NK-92 treated with Interleukin-12 subunit alpha and Interleukin-12 subunit beta, amount 100 ng/mL, for 24 hours (cell line): ENCODE measurements at regions not wholly inside any gene's neighbourhood (a gene's known extent, or its start where the extent isn't known, plus 50 kb on each side); places are given as distances from the start of the nearest gene placed in this dataset.
"Not testable (repeated sequence)": the region's sequence is repeated elsewhere in the genome, so short reads cannot be mapped to it uniquely, and the experiment has no call there.

Experiments used
- DNase-seq: peaks from one replicate; lab custom pipeline; 2025; lab: John Stamatoyannopoulos, UW

DNA sequence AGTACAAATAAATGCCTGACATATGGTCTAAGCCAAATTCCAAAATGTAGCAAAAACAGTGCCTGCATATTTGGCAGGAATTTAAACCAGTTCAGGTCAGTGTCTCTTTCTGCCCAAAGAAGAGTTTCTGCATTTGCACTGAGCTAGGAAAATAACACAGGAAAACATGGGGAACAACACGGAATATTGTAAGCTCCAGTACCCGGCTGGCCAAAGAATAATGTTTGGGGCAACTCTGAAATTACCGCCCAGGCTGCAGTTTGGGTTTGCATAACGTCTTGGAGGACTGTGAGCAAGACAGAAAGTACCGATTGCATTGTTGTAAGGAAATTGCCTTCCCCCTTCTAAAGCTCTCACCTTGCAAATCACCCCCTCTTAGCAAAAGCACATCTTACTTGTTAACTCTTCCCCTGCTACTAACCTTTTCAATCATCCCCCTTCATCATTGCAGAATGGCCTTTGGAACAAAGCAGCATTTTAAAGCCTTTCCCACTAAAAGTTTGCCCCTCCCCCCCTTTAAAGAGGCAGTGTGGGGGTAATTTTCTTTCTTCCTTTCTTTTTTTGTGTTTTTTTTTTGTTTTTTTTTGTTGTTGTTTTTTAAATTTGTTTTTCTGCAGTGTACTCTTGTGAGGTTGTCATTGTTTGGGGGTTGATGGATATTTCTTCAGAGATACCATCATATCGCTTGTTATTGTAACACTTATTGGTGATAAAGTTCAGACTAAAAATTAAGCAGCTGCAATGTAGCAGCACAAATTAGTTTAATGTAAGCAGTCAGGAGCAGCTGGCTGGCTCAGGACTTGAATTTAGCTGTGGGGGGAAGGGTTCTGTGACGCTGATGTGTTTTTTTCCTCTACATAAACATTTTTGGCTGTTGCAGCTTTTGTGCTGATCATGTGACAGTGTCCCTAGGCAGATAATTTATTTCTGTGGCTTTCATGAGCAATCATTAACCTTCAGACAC lies 100.0 kb upstream of the CITED2 start:
- no peak for DNase-seq

DNA sequence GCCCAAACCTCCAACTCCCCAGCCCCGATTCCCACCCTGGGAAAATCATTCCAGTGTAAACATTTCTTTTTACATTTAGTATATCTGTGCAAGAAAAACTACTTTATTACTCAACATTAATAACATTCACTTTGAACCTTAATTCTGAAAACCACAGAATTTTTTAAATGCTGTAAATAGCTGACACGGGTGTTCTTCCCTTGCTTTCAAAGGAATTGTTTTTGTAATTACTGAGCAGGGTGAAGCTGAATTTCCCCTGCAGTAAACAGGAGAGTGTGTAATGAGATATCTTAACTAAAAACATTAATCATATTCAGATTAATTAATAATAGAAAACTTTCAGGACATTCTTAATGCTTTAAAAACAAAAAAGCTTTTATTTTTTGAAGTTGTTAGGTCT lies 99.3 kb upstream of the CITED2 start:
- DNase-seq = no peak

DNA sequence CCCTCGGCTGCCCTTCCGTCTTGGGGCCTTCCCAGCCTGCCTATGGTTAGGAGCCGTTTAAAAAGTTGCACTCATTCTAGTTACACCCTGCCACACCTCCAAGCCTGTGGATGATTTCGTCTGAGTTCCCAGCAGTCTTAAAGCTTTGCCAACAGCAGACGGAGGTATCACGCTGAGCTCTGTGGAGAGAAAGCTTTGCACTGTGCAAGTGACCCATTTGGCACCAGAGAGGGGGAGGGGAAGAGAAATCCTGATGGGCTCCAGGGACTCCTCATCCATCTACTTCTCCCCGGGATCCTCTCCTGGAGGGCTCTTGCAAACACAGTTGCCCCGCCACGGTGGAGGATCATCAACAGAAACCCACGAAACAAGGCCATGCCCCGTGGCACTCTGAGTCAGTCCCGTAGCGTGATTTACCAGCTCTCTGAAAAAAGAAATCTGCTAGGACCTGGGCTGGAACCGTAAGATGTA lies 98.8 kb upstream of the CITED2 start:
- DNase-seq = no peak

DNA sequence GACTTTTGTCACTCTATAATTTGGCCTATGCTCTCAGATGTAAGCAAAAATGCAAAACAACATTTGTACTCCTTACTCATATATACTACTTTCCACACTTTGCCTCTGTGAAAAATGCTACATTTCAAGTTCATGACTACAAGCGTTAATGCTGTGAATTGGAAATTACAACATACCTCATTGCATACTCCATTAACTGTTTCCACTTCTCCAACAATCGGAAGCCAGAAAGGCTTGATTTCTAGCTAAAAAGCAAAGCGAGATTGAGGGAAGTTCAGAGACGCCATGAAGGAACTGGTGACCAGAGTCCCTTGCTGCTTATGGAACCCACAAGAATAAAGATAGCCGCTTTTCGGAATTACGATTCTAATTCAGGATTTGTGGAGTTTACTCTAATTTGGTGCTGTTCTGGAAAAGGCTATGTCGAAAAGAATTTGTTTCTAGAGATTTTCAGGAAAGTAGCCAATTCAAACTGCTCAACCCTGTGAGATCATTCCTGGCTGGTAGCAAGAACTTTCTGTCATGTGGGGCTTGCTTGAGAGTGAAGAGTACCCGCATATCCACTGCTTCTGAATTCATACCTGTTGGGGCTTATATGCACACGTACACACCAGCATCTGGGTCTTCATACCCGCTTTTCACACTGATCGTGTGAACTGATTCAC lies 98.0 kb upstream of the CITED2 start:
- DNase-seq = no peak

DNA sequence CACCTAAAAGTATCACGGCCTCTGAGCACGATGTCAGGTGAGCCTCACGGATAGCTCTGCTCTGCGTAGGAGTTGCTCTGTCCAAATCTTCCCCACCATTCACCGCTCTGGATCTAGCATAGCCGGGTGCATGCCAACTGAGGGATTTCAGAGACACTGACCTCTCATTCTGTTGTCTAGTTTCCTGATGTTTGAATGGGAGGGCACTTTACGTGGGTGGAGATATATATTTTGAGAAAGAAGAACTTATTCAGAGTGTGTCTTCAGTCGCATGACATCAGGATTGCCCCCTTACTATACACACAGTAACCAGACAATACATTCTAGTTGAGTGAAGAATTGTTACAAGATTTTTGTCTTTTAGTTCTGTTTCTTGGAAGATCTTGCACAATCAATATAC lies 96.5 kb upstream of the CITED2 start:
- no peak for DNase-seq

DNA sequence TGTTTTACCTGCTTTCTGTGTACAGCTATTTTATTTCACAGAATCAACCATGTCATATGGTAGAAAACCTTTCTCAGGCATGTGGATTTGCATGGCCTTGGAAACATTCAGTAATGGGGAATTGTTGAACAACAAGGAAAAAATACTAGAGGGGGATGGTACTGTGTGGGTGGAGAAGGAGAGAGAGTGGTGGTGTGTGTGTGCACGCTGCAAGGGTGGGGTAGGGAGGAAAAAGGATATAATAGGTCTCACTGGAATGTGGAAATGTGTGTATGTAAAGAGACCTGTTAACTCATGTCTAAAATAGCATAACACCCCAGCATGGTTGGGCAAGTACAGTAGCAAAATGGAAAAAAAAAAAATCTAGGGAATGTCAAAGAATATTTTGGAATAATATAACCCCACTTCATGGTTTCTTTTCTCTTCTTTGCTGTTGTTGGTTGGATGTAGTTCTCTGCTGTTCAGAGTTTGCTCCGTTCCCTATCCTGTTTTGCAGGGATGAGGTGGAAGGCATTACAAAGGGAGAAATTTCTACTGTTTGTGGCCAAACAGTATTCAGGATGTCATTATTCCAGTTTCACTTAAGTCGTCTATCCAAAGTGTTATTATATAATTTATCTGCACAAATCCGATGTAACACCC lies 93.9 kb upstream of the CITED2 start:
- DNase-seq = no peak

DNA sequence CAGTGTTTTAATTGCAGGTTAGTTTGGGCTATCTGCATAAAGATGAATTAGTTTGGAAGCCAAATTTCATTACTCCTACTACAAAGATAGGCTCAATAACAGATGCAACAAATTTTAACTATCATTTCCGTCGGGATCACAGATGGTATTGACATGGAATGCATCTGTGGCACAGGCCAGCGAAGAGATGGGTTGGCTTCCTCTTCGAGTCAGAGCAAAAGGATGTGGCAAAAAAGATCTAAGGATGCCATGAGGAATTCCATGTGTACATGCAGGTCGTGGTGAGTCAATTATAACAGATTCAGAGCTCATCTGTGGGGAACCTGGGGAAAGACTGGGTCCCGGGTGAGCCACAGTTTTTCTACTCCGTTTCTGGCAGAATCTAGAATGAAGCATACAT lies 83.0 kb upstream of the CITED2 start:
- DNase-seq = no peak

DNA sequence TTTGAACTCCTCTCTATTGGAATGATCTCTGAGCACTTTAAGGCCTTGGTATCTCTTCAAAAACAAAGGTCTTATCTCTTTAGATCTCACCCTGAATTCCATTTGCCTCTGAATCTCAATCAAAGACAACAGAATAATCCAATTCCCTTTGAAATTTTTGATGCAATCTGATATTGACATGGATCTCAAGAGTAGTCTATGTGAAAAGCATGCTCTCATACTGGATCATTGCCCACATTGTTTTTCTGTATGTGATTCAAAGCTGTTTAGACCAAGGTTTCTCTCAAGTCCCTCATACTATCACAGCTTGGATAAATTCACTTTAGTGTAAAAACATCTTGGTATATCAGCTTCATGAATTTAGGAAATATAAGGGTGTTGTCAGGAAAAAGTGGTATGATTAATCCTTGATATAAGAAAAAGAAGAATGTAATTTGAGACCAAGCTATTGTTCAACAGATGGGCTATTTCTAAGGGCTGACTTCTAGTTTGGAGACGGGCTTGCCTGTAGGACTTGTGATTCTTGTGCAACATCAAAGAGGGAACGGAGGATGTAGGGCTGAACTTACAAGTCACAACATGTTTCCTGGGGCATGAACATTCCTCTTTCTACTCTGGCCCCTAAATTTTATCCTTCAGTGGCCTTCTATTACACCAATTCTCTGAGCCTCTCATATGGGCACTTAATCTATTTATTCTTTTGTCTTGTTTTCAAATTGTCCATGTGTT lies 77.9 kb upstream of the CITED2 start:
- no peak for DNase-seq

DNA sequence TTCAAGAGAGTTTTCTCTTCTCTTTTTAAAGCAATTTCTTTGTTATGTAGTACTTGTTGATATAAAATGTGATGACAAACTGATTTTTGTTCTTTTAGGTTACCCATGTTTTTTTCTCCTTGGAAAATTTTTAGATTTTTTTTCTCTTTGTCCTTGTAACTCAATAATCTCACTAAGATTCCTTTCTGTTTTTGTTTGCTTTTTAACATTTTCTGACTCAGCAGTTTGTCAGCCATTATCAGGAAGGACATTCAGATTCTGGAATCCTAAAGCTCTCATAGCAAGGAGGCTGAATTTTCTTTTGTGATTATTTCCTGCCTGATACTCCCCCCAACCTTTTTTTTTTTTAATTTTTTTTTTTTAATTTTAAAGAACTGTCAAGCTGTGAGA lies 75.2 kb upstream of the CITED2 start:
- no peak for DNase-seq

DNA sequence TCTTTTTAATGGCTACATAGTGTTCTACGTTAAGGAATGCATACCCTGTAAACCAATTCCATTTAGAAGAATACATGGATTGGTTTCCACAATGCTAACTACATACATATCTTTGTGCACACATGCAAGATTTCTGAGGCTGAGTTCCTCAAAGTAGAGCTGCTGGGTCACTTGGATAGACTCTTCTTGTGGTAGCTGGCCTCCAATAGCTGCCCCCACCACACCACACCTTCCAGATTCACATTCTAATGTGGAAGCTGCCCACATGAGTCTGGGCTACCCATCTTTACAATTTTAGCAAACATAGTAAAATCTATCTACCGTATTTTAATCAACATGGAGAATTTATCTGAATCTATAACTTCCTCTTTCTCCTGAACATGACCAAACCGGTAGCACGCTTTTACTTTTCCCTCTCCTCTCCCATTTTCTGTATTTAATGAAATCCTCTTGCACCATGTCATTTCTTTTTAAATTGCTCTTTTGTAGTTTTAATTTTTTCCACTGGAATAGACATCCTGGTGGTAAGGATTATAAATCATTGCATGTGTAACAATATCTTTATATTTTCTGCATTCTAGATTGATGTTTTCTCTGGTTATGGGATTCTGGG lies 74.7 kb upstream of the CITED2 start:
- no peak for DNase-seq

DNA sequence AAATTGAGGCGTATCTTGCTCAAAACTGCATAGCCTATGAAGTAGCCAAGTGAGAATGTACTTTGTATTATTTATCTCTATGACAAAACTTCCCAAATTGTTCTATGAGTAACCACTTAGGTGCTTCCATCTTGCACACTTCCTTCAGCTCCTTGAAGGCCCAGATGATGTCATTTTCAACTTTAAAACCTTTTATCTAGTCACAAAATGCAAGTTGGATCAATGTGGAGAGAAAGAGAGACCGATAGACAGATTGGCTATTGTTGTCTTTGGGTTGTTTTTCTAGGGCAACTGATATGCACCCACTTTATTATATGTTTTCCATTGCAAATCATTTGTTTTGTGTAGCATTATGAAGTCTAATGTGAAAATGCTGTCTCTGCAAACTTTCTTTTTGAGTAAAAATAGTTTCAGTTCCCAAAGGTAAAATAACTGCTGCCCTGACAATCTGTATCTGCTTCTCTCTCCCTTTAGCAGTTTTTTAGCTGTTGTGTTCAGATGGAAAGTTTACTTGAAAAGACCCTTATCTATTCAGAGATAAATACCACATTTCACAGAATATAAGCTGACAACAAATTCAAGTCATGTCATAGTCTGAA lies 73.7 kb upstream of the CITED2 start:
- no peak for DNase-seq

DNA sequence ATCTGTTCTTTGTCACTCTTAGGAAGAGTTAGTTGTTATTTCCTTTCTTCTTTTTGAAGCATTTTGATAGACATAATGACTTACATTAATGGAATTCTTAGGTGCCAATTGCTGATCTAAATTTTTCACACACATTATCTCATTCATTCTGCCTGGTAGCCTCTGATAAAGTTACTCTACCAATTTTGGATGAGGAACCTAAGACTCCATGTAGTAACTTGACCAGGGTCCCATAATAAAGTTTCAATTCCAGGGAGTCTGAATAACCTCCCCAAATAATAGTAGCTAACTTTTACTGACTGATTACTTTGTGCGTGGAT lies 73.2 kb upstream of the CITED2 start:
- DNase-seq = no peak

DNA sequence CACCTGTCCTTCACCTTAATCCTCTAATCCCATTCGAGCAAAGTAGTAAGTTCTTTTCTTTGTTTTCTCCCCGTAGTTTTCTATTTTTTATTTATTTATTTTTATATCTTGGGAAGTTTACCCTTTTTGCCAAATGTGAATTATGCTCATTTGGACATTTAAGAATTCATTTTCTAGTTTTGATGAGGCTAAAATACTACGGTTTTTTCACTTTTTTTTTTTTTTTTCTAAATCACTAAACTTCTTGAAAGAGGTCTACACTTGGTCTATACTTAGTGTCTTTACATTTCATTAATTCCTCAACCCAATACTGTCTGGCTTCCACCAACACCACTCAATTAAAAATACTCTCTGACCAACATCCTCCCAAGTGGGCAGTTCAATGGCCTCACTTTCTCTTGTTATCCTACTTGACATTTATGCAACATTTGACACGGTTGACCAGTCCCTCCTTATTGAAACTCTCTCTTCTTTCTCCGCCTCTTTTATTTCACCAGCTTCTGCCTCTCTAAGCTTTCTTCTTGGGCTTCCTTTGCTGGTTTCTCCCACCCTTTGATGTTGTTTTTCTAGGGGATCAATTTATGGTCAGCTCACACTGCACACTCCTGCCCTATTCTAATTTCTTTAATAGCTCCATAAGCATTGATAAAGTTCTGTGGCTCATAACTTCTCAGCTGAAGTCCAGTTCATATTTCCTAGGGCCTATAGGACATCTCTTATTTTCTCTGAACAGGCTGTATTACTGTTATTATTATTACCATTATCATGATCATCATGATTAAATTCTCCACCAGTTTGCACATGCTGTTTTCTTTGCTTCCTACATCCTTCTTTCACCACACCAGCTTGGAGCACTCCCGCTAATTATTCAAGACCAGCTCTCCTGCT lies 72.6 kb upstream of the CITED2 start:
- DNase-seq = no peak

DNA sequence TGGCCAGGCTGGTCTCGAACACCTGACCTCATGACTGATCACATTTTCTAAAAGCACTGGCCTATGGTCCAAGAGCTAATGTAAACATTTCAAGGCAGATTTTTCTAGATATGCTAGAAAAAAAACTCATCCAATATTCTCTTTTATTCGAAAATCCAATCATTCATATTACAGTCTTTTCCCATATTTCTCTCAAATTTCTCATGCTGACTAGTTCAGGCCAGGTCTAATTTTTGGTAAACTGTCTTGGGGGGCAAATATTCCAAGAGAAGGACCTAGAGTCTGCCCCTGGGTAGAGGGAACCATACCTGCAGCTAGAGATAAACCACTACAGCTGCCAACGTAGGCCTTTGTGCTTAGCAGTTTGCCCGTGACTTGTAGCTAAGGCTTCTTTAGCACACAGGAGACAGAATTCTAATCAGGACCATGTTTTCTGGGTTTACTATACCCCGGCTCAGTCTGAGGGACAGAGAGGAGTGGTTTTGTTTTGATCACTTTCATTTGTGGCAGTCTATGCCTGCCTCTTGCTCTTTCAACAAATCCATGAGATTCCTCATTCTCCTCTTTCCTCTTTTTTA lies 71.8 kb upstream of the CITED2 start:
- DNase-seq = no peak

DNA sequence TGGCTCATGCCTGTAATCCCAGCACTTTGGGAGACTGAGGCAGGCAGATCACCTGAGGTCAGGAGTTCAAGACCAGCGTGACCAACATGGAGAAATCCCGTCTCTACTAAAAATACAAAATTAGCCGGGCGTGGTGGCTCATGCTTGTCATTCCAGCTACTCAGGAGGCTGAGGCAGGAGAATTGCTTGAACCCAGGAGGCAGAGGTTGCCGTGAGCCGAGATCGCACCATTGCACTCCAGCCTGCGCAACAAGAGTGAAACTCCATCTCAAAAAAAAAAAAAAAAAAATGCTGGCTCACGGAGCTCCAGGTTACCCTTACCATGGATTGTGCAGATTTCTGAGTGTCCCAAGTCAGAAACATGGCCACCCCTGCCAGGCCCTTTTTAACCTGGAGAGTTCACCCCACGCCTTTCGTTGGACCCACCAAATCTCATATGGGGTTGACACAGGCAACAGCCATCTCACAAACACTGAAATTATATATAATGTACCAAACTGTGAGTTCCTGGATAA lies 69.9 kb upstream of the CITED2 start:
- not testable (repeated sequence) for DNase-seq

DNA sequence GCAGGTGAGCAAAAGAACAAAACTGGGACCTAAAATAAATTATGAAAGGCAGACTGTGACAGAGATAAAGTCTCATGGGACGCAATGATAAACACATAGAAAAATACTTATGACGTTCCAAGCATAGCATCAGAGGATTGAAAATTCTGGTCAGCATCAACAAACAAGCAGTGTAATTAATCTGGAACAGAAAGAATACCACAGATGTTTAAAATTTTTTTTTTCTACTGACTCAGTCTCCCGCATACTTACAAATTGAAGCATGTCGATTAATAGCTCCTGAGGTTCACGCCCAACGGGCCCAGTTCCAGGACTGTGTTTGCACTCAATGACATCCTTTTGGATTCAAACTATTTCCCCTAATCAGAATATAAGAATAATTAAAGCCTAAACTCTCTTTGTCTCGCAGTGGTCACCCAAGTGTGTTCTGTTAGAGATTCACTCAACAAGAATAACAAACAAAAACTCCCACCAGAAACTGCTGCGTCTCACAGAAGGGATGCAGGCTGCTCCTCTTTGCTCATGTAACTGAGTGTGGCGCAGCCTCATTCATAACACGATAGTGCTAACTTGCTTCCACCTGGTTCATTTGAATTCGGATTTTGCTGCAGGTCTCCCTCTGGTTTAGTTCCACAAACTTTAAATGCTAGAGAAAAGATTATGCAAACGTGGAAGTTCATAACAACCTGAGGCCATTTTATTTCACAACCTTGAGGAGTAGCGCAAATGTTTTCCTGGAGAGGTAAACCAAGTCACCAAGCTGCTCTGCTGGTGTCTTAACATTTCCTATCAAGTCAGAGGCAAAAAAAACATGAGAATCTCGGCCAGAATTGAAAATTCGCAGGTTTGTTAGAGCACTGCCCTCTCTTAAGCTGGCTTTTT lies 69.0 kb upstream of the CITED2 start:
- no peak for DNase-seq

DNA sequence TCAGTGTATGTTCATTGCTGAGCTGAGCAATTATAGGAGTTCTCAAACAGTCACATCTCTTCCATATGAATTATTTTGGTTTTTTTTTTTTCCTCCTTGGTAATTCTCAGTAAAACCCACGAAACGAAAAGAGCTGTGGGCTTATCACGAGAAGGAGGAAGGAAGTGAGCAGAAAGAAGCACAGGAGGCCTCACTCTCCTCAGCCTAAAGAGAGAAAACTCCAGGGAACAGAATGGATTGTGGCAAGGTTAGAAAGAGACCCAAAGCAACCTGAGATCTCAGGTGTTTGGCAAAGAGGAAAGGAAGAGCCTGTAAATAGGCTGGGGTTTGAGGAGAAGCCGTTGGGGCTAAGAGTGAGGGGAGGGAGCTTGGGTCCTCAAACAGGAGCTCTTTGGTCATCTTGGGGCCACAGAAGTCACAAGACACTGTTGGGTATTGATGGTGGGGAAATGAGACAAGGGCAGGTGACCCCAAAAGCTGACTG lies 67.8 kb upstream of the CITED2 start:
- DNase-seq = no peak

DNA sequence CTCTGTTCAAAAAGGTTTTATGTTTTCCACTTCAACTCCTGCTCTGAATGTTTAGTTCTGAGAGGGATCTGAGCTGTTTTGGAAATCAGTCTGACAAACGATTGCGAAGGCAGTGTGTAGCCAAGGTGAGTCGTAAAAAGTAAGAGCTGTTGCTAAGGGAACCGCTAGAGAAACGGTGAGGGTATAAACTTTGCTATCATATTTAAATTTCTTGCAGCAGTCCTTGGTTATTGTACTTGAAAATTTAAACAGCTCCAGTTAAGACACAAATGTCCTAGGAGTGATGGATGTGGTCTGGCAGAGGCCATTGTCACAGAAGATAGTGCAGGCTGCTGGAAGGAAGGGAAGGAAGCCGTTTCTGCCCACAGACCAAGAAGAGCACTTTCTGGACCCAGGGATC lies 64.9 kb upstream of the CITED2 start:
- no peak for DNase-seq

DNA sequence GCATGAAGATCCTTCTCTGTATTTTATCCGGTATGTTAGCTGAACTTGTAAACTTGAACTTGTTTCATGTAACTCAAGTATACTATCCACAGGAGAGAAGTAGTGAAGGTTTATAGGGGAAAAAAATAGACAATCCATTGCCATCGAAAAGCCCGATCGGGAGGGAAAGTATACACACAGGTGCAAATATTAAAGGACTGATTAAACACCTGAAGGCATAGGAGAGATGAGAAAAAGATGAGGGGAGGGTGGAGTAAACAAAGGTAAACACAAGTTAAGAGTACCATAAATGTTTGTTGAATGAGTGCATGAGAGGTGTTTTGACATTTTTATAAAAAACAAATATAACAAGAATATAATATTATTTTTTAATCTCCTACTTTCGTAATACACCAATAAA lies 64.3 kb upstream of the CITED2 start:
- no peak for DNase-seq
